HG03175 (cell line): ENCODE measurements at regions not wholly inside any gene's neighbourhood (a gene's known extent, or its start where the extent isn't known, plus 50 kb on each side); places are given as distances from the start of the nearest gene placed in this dataset.
A peak's percentile ranks its signal among the peaks of the same experiment; 100 is the strongest.

Source experiments
- ATAC-seq: cut with Tn5 transposase; IDR thresholded peaks from one replicate; pipeline ENCODE4 v1.9.1; 2021; ENCODE audit warnings: mild to moderate bottlenecking, moderate library complexity; ENCODE audit not compliant: unreplicated experiment

GRCh38 chr10:1872151-1872726, 134.9 kb upstream of the ADARB2 start:
- no peak for ATAC-seq

GRCh38 chr10:1870491-1870890, 133.2 kb upstream of the ADARB2 start:
- ATAC-seq: no peak

DNA sequence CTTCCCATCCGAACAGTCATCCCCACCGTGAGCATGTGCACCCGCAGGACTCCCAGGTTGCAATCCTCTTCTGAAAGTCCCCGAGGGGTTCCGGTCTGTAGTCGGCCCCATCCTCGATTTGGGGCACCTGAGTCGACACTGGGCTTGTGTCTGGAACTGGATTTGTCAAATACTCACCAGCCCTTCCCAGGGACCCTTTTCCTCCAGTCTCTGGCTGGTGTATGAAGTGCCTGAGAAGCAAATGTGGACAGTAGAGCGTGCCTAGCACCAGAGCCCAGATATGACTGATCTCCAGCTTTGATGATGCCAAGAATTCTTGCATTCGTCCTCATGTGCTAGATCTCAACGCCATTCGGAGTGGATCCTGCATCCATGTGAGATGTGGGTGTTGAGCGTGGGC, 132.5 kb upstream of the ADARB2 start:
- no peak for ATAC-seq

DNA sequence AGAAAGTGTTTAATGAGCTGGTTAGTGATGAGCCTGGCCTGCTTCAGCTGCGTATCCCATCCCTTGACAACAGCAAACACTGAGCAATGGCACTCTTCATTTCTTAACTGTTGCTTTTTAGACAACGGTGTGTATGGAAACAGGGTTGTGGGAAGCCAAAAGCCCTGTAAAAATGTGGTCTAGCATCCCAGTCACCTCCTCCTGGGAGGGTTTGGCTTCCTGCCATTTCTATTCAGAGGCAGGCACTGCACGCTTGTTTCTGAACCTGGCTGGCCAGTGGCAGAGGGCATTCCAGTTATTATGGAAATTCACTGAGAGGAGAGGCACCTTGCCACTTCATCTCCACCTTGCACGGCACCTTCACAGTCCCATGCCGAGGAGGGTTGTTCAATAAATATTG, 123.0 kb upstream of the ADARB2 start:
- ATAC-seq: no peak

- ATAC-seq: no peak
Measured at GRCh38 chr10:1858547-1858946, 121.2 kb upstream of the ADARB2 start.

GRCh38 chr10:1858048-1858447, 120.7 kb upstream of the ADARB2 start:
- no peak for ATAC-seq

GRCh38 chr10:1855911-1856310, 118.6 kb upstream of the ADARB2 start:
- ATAC-seq: no peak

GRCh38 chr10:1854271-1854670, 116.9 kb upstream of the ADARB2 start:
- no peak for ATAC-seq

- no peak for ATAC-seq
Measured at GRCh38 chr10:1853801-1854200, 116.5 kb upstream of the ADARB2 start.

DNA sequence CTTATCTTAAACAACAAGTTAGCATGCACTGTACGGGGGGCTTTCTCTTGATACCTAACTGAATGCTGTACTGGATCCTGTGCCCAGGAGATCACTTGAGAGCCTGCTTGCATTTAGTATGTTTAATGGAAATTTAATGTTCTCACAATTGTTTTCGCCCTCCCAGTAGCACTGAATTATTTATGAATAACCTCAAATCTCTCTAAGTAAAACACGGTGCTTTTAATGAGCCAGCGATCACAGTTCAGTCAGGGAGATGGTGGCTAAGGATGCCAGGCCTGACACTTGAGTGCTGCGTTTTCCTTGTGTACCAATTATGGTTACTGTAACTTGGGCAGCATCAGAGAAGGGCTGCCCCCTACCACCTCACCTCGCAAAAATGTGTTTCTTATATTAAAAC, 115.5 kb upstream of the ADARB2 start:
- no peak for ATAC-seq

DNA sequence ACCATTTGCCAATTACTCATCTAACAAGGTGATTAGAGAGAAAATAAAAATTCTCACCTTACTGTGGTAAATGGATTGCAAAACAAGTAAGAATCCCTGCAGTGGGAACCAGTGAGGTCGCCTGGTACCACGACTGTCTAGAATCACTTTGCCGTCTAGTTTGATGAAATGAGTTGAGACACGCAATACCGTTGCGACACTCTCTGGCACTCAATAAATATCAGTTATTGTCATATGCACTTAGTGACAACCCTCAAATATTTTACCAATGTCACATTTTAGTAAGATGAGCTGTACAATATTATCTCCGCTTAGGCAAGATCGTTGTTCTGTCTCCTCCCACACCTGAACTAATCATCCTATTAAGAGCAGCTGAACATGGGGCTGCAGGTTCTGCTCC, 114.4 kb upstream of the ADARB2 start:
- no peak for ATAC-seq

DNA sequence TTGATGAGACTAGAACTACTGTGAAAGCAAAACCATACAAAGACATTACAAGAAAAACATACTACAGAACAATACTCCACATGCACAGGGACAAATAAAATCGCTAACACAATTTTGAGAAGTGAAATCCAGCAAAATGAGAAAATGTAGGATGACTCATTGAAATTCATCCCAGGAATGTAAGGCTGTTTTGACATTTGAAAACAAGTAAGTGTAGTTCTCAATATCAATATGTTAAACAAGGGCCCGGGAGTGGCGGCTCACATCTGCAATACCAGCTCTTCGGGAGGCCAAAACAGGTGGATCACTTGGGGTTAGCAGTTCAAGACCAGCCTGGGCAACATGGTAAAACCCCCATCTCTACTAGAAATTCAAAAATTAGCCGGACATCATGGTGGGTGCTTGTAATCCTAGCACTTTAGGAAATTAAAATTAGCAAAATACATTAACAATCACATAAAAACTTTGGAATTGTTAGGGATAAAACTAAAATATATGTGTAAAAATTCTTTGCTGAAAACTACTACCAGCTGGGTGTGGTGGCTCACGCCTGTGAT, 113.7 kb upstream of the ADARB2 start:
- ATAC-seq: no peak

- no peak for ATAC-seq
Measured at GRCh38 chr10:1847361-1847760, 110.0 kb upstream of the ADARB2 start.

DNA sequence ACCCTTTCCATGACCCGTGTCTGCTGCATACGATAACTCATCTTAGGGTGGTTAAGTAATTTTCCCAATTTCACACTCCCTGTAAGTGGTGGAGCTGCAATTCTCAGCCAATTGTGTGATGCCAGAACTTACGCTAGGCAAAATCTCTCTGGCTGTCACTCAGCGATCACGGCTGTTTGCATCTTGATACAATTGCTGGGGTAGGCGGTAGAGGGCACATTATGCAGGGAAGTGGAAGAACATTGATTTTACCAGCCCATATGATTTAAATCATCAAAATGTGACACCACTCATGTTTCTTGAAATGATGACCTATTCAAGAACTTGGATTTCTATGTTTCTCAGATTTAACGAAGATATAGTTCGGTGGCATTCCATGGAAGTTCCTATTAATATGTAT, 108.7 kb upstream of the ADARB2 start:
- ATAC-seq: no peak

DNA sequence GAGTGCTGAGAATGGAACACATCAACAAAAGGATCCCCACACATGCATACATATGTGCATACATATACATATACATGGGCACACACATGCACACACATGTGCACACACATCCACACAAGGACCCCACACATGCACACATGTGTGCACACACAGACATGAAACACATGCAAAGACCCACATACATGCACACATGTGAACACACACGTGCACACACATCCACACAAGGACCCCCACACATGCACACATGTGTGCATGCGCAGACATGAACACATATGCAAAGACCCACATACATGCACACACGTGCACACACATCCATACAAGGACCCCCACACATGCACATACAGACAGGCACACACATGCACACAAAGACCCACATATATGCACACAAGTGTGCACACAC, 104.4 kb upstream of the ADARB2 start:
- no peak for ATAC-seq

DNA sequence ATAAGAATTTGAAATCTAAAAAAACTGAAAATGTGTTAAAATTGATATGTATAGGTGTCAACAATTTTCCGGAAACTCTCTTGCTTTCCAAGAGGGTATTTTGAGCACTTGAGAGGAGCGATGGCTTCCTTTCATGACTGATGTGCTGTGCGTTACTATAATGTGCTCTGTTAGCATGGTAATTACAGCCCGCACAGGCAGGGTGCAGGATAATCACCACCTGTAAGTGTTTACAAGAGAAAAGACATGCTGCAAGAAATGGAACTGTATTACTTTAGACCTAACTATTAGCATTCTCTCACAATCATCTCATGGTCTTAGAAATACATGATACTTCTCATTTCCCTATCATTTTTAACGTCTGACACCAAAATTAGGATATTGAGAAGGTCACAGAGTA, 92.4 kb upstream of the ADARB2 start:
- no peak for ATAC-seq

DNA sequence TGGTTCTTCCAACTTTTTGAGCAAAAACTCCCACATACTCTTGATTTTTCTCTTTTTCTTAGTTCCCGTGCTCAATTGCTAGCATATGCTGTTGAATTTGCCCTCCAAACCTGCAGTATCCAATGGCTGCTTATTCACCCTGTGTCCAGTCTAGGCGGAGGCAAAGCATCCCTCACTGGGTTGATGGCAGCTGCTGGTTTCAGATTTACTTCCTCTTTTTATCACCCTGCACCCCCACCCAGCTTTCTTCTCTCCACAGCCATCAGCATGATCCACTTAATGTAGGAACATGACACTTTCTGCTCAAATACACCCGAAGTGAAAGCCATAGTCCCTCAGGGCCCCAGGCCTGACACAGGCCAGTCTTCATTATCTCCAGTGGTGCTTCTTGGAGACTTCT, 87.6 kb upstream of the ADARB2 start:
- ATAC-seq: peak; percentile 70

DNA sequence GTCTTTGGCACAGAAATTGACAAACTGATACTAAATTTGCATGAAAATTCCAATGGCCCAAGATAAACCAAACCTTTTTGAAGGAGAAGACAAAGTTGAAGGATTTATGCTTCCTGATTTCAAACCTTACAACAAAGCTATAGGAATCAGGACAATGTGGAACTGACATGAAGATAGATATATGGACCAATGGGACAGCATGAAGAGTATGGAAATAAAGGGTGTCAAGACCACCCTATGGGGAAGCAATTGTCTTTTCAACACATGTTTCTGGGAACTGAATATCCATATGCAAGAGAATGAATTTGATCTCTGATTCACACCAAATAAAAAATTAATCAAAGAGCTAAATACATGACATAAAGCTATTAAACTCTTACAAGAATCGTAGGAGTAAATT, 77.2 kb upstream of the ADARB2 start:
- ATAC-seq: no peak

- ATAC-seq: no peak
Measured at GRCh38 chr10:1809139-1809741, 71.9 kb upstream of the ADARB2 start.

DNA sequence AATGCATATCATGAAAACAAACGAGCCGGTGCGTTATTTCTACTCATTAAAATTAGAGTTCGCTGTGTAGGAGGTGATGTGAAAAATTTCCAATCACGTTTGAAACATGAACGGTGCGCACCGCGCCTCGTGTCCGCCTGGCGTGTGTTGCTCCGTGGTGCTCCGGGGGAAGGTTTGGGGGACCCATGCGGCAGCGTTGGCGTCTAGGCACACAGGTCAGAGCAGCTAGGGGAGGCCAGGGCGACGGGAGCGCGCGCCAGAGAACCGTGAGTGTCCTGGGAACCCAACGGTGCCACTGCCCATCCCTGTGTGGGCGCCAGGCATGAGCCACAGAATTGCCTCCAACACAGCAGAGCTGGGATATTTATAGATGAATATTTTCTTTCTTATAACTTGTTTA, 70.6 kb upstream of the ADARB2 start:
- no peak for ATAC-seq

DNA sequence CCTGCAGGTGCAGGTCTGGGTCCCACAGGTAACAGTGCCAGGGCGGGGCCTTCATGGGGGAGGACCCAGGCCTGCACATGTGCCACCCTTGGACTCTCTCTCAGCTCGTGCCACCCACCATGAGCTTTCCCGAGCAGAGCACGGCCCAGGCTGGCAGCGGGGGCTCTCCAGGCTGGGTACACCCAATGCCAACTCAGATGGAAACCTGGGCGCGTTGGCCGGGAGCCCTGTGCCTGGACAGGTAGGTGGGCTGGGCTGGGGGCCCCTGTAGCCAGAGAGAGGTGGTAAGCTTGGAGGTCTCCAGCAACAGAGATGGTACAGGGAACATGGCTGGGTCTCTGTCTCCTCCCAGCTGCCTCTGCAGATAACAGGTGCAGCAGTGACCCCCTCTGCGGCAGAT, 69.9 kb upstream of the ADARB2 start:
- no peak for ATAC-seq

DNA sequence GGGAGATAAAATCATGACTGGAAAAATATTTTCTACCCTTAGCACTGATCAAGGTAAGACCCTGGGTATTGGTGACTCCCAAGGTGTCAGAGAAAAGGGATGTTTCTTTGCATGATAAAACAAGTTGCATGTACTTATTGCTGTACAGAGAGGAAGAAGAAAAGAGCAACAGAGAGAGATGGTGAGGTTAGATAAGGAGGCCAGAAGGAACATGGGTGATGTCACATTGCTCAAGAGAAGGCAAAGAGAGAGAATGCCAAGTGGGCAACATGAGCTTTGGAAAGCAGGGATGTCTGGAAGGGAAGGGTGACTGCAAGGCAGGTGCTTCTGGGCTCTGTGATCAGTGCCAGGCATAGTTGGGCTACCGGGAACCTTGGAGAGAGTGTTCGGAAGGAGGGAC, 65.1 kb upstream of the ADARB2 start:
- no peak for ATAC-seq

GRCh38 chr10:1788401-1788800, 51.1 kb upstream of the ADARB2 start:
- ATAC-seq: no peak
